ENCODE measurements at regions not wholly inside any gene's neighbourhood (a gene's known extent, or its start where the extent isn't known, plus 50 kb on each side); places are given as distances from the start of the nearest gene placed in this dataset.

GRCh38 chr2:181314551-181314950 is 142.6 kb upstream of the ITGA4 start:
- TF ChIP-seq, protein P1, sequence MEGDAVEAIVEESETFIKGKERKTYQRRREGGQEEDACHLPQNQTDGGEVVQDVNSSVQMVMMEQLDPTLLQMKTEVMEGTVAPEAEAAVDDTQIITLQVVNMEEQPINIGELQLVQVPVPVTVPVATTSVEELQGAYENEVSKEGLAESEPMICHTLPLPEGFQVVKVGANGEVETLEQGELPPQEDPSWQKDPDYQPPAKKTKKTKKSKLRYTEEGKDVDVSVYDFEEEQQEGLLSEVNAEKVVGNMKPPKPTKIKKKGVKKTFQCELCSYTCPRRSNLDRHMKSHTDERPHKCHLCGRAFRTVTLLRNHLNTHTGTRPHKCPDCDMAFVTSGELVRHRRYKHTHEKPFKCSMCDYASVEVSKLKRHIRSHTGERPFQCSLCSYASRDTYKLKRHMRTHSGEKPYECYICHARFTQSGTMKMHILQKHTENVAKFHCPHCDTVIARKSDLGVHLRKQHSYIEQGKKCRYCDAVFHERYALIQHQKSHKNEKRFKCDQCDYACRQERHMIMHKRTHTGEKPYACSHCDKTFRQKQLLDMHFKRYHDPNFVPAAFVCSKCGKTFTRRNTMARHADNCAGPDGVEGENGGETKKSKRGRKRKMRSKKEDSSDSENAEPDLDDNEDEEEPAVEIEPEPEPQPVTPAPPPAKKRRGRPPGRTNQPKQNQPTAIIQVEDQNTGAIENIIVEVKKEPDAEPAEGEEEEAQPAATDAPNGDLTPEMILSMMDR (IDR thresholded peaks at IDR 0.05): no peak
- TF ChIP-seq POLR2A (IDR thresholded peaks at IDR 0.05): no peak
- TF ChIP-seq POLR2AphosphoS5 (IDR thresholded peaks at IDR 0.05): no peak

Measured in breast epithelium (tissue), 3 donors.